ENCODE measurements at regions not wholly inside any gene's neighbourhood (a gene's known extent, or its start where the extent isn't known, plus 50 kb on each side); places are given as distances from the start of the nearest gene placed in this dataset.
"Not testable (repeated sequence)": the region's sequence is repeated elsewhere in the genome, so short reads cannot be mapped to it uniquely, and the experiment has no call there.

DNA sequence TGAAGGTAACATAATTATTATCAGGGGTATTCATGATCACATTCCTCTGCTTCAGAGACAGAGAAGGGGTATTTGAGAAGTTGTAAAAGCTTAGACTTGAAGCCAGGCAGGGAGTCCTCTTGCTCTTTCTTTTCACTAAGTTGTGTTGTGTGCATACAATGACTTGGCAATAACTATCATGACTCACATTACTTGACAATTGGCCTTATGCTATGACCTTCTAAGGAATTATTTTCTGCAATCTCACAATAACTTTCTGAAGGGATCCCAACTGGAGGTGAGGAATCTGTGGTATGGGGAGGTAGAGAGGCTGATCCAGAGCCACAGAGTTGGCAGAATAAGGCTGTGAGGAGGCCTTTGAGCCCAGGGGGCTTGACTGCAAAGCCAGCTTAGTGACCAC, 622.3 kb downstream of the MTRR start:
- no peak for DNase-seq

DNA sequence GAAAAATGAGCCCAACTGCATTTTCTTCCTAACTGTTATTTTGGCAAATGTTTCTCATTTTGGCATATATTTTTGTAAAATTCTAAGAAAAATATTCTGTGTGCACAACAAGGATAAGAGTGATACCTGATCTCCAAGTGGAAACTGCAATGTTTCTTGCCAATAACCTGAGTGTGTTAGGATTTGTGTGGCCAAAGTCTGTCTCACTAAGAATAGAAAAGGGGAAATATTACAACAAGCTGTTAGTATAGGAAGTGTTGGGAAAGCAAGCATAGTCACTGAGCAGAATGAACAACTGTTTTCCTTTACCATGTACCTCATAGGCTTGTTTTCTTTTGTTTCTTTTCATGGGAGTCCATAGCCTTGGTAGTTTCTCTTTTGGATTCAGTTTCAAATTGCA, 624.2 kb downstream of the MTRR start:
- no peak for DNase-seq

DNA sequence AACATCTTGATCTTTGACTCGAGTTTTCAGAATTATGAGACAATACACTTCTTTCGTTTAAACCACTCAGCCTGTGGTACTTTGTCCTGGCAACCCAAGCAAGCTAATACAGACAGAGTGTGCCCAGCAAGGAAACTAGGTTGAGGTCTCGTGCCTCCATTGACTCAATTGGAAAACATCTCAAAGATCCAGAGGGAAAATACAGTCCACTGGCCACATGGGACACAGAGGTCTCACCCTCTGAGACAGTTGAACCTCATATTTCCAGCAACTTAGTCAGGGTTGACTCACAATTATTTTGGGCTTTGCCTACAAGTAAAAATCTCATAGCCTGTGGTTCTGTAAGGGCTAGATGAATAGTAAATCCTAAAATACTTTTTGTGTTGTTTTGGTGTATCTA, 631.5 kb downstream of the MTRR start:
- DNase-seq: no peak

DNA sequence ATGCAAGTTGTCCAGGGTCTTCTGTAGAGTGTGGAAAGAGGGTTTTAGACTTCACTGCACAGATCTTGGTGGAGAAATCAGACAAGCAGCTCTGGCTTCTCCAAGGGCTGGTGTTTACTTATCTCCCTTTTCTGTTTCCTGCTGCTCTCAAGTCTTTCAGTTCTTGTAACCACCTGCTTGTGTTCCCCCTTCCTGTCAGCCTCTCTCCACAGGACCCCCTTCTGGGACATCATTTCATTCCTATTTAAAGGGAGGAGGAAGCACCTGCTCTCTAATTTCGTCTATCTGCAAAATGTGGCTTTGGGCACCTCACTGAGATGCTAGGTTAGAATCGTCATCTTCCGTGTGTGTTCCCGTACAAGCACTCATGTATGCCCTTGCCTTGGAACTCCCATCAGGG, 636.2 kb downstream of the MTRR start:
- no peak for DNase-seq

DNA sequence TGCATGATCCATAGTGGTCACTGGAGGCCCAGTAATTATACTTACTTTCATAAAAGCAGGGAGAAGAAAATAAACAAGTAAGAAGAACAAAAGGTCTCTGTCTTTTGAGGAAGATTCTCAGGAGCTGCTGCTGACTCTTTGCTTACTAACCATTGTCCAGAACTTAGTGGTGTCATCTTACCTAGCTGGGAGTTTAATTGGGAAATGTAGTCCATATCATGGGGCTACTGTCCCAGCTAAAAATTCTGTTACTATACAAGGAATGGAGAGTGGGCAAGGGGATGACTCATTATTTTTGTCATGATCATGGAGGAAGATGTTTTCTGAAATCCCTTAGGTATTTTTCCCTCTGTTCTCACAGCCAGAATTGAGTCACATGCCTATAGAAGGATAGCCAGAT, 639.3 kb downstream of the MTRR start:
- no peak for DNase-seq

DNA sequence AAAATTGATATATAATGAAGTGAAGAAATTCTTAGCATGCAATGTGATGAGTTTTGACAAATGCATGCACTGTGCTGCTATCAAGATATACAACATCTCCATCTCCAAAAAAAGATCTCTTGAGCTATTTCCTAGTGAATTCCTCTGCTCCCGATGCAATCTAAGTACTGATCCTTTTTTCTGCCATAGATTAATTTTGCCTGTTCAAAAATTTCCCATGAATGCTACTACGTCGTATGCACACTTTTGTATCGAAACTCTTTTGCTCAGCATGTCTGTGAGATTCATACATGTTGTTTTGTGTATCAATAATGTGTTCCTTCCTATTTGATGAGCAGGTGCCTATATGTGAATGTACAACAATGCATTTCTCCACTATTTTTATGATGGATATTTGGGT, 647.4 kb downstream of the MTRR start:
- DNase-seq: no peak

DNA sequence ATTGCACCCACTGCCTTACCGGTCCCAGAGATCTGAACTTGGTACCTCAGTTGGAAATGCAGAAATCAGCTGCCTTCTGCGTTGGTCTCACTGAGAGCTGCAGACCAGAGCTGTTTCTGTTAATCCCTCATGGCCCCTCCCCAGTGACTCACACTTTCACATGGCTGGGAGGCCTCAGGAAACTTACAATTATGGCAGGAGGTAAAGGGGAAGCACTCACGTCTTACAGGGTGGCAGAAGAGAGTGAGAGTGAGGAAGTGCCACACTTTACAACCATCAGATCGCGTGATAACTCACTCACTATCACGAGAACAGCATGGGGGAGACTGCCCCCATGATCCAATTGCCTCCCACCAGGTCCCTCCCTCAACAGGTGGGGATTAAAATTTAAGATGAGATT, 648.5 kb downstream of the MTRR start:
- no peak for DNase-seq

DNA sequence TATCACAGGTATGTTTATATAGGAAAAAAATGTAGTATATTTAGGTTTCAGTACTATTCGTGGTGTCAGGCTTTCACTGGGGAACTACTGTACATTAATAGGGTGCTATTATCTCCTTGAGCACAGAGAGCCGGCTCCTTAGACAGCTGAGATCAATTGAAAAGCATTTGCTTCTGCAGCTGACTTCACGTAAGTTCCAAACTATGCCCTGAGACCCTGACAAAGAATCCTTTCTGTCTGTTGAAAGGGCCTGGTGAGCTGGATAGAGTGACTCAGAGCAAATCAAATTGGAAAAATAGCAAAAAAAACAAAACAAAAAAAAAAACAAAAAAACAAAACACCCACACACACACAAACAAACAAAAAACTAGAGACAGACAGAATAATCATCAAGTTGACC, 652.0 kb downstream of the MTRR start:
- no peak for DNase-seq

DNA sequence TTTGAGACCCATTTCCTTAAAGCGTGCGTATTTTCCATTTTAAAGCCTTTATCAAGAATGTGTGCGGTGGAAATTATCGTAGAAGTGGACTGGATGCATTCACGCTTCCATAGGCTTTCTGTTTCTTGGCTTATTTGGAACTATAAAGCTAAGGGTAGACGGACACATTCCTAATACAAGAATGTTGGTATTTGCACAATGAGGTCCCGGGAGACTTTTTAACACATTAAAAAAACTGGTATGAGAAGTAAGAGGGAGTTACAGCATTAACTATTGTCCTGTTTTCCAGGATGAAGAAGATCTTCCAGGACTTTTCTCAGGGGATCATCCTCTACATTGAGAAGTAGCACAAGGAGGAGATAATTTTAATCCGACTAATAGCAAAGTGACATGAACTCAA, 653.0 kb downstream of the MTRR start:
- no peak for DNase-seq

DNA sequence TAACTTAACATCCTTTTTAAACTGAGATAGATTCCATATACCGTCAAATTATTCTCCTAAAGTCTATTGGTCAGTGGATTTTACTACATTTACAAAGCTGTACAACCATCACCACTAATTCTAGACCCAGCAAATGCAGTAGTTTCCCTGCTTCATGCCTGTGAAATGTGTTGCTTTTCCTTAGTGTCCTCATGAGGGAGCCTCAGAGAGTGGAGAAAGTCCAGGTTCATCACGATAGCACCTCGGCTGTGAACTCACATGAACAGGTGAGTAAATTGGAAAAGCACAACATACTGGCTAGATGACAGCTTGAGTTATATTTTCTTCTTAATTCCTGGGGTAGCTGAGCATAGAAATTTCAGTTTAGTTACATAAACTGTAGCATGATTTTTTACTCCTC, 653.7 kb downstream of the MTRR start:
- no peak for DNase-seq

DNA sequence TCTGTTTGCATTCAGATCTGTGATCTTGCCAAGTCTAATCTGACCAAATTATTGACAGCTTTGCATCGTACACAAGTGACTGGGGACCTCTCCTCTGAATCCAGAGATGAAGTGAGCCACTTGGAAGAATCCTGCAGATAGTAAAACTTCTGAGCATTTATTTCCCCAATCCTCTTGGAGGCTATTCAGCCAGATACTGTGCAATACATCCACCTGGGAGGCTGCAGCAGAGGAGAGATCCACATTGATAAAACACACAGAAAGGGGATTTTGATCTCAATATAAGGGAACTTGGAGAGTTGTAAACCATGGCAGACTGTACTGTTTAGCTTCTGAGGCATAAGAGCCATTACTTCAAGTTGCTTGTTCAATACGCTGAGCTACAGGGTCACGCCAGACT, 654.6 kb downstream of the MTRR start:
- no peak for DNase-seq

DNA sequence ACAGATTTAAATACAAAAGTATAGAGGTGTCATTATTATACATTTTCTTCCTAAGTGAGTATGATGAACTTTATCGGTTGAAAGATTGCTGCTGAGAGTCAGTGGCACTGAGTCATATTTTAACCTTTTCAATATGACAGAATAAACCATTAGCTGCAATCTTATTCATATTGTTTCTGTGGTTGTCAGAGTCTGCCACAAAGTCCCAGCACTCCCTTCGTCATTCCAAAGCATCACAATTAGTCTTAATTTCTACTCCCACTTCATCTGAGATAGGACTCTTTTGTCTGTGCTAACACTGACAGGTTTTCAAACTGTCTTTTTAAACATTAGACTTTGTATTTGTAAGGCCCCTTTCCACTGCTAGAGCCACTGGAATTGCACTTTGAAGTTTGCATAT, 656.9 kb downstream of the MTRR start:
- DNase-seq: no peak

DNA sequence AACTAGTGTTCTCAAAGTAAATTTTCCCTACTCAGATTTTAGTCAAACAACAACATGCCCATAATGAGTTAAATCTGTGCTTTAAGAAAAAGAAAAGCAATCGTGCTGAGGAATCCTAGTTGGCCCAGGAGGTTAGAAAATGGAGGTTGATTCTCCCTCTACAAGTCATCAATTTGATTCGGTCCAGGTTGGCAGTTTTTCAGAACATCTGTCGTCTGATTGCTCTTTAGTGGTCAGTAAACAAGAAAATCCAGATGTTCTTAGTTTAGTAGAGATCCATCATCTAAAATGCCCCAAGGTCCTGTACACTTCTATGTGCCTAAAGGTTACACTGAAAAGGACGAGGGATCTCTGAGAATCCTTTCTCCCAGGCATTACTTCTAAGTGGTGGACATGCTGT, 659.2 kb downstream of the MTRR start:
- no peak for DNase-seq

DNA sequence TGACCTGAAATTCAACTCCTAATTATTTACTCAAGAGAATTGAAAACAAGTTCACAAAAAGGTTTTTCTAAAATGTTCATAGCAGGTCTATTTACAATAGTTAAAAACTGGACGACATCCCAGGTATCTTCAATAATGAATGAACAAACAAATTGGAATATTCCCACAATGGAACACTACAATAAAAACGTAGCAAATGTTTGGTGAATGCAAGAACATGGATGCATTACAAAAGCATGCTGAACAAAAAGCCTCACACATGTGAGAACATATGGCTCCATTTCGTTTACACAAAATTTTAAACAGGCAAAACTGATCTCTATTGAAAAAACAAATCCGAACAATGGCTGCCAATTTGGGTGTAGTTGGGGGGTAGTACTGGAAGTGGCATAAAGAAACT, 669.9 kb downstream of the MTRR start:
- no peak for DNase-seq

DNA sequence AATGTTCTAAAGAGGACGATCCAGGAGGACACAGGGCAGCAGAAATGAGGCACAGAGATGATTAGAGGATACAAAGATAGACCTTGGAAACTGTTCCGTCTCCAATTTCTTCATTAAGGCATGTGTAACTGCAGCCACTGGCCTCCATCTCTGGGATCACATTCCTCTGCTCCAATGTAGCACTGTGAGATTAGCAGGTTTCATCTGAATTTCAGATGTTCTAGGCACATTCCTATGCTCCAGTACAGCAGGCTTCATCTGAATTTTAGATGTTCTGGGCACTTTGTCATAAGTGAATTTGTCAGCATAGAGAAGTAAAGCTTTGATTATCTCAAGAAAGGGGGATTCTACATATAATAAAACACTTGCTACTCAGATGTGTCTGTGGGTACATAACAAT, 671.4 kb downstream of the MTRR start:
- no peak for DNase-seq

DNA sequence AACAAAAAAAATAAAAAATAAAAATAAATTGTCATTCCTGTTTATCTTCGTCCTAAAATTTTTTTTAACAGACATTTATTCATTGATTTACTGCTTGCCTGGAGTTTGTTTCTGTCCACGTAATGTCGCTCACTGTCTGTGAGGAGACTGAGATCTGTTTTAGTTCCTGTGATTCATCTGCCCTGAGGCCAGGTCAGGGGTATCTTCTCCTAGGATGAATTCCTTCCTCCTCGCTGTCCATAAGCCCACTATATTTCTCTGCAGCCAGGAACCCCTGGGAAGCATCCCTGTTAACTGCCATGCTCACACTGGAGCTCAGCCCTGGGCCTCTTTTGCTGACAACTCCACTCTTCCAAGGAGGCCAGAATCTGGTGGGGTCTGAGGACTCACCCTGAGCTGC, 682.0 kb downstream of the MTRR start:
- DNase-seq: no peak

DNA sequence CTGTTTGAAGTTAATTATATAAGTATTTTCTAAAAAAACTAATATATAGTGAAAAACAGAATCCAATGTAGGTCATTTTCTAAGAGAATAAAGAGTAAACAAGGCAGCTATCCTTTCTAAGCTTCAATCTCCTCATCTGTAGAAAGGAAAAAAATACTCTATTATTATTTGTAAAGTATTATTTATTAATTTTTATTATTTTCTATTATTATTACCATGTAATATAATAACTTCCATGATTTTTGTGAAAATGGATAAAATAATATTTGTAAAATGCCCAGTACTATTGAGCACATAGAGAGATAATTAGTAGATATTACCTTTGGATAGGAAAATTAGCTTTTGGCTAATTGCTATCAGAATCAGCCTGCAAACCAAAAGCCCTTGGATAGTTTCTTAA, 684.4 kb downstream of the MTRR start:
- DNase-seq: no peak

DNA sequence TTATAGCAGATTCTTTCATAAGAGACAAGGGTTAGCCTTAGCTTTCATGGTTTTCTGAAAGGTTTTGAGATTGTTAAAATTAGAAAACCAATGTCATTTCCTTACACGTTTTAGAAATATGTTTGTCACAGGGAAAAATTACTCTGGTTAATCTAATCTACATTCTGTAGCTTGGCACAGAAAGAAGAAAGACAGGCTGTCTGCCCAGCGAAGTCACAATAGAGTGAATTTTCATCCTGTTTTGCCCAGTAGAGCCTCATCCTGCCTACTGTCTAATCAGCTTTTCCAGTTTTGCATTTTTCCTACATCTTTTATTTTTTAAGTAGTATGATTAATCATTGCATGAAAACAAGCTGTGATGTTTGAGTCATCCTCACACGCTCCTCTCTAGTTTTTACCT, 688.8 kb downstream of the MTRR start:
- DNase-seq: no peak

DNA sequence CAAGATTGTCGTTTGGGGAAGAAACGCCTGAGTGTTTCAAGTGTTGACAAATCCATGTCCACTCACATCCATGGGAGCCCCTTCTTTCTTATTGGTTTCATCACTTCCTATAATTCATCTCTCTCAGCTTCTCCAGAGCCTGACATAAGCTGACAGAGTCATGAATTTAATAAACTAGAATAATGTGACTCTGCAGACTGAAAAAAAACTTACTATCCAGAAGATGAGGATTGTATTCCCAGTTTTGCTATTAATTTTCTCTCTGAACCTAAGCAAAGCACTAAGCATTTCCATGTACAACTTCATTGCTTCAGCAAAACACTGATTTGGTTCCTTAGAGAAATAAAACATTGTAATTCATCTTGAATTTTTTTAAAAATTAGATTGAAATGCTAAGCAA, 691.8 kb downstream of the MTRR start:
- no peak for DNase-seq

DNA sequence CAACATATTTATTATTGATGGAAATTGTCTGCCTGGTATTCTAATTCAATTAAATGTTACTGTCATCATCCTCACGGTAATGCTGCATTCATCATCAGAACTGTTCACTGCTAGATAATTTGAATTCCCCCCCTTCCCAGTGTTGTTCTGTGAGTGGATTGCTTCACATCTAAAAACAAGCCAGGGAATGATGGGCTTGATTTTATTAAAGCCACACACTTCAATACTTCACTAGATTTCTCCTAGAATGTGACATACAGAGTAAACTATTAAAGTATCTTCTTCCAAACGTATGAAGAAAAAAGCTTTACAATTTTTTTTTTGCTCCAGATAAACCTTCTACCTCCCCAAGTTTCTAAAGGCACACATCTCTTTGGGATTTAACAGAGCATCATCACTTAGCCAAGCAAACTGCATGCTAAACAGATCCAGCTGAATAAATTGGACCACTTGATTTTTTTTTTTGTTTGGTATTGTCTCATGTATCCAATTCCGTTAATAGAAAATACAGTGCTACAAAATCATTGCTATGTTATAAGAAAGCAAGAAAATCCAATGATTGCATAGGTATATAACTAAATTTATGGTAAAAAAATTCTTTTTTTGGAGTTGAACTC, 692.4 kb downstream of the MTRR start:
- DNase-seq: no peak

DNA sequence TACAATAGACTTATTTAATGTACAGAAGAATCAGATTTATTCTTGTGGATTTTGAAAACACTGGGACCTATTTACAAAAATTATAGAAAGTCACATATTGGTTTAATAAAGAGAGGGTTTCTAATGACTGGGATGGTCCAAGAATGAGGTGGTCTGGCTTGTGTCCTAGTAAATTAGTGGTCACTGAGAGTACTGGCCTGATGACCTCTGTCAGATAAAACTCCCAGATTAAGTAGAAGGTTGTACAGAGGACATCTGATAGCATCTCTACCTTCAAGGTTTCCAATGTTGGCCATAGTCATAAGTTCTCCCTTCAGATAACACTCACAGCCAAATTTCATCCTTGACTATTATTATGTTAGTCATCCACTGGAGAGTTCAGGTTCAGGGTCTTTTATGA, 692.9 kb downstream of the MTRR start:
- DNase-seq: no peak

DNA sequence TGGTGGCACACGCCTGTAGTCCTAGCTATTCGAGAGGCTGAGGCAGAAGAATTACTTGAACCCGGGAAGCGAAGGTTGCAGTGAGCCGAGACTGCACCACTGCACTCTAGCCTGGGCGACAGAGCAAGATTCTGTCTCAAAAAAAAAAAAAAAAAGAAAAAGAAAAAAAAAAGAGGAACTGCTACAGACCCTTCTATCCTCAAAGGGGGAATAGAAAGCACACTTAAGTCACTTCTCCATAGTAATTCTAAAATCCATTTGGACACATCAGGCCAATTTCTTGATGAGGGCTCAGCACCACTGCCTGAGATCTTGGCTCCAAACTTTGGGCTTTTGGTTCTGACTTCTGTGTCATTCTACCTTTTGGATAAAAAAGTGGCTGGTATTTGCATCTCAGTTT, 694.6 kb downstream of the MTRR start:
- DNase-seq: not testable (repeated sequence)

DNA sequence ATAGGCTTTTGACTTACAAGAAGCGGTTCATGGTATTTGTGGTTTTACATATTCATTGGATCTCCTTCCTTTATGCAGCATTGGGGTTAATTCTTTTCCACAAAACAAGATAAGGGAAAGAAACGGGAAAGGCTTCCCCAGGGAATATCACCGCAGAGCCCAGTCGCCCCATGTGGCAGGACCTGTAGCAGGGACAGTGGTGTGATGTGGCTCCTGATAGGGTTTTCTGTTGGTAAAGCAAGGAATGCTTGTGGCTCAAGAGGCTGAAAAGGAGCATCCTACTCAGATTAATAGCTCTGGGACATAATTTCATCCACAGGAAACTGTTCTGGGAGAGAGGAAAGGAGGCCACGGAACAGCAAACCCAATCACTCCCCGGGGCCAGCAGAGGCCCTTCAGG, 699.9 kb downstream of the MTRR start:
- no peak for DNase-seq

DNA sequence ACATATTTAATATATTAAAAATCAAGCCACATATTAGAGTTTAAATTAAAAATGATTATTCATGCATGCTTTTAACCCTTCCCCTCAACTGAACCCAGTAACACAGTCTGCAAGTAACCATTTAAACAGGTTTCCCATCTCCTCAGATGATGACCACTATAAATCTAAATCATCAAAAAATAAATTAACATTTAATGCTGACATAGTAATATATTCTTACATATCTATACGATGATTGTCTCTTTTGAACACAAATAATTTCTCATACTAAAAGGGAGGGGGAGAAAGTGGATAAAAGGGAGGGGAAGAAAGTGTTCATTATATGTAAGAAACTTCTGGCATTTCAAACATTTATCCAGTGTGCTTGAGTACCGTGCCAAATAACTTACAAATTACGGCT, 701.6 kb downstream of the MTRR start:
- no peak for DNase-seq

DNA sequence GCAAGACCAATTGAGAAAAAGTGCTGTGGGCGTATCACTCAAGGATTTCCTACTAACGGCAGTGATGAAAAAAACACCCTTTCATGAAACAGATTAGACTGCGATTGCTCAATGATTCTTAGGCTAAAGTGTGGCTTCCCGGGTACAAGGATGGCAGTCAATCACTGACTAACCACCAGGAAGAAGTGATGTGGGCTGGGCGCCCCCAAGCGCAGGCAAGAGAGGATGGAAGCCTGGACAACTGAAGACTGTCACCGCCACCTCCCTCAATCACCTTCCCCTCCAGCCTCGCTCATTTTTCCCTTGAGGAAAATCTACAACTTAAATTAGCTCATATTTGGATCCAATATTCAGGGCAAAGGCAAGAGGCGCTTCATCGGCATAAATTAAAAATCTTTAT, 707.2 kb downstream of the MTRR start:
- no peak for DNase-seq

DNA sequence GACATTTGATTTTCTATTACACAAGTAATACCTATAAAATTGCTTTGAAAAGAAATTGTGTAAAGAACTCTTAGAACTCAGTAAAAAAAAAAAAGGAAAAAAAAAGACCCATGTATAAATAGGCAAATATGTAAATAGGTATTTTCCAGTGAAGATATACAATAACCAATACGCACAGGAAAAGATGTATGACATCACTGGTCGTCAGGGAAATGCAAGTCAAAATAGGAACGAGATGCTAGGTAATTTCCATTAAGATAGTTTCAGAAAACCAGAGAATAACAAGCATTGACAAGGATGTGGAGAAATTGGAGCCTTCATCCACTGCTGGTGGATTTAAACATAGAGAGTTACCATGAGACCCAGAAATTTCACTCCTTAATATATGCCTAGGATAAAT, 708.8 kb downstream of the MTRR start:
- DNase-seq: no peak
